HG03442 (cell line): ENCODE measurements at regions not wholly inside any gene's neighbourhood (a gene's known extent, or its start where the extent isn't known, plus 50 kb on each side); places are given as distances from the start of the nearest gene placed in this dataset.

Source experiments
- ATAC-seq: cut with Tn5 transposase; IDR thresholded peaks from one replicate; pipeline ENCODE4 v1.9.1; 2021; ENCODE audit warnings: mild to moderate bottlenecking, moderate library complexity; ENCODE audit not compliant: unreplicated experiment

- no peak for ATAC-seq
Observed at GRCh38 chr18:38886861-38887670, 1321.5 kb upstream of the CELF4 start.

- no peak for ATAC-seq
Observed at GRCh38 chr18:38886235-38886634, 1320.6 kb upstream of the CELF4 start.

GRCh38 chr18:38884050-38884449 is 1318.5 kb upstream of the CELF4 start:
- no peak for ATAC-seq

- no peak for ATAC-seq
Observed at GRCh38 chr18:38883111-38883510, 1317.5 kb upstream of the CELF4 start.

GRCh38 chr18:38879871-38880270 is 1314.3 kb upstream of the CELF4 start:
- no peak for ATAC-seq

- ATAC-seq = no peak
Observed at GRCh38 chr18:38872342-38872741, 1306.7 kb upstream of the CELF4 start.

GRCh38 chr18:38868757-38869156 is 1303.2 kb upstream of the CELF4 start:
- no peak for ATAC-seq

- no peak for ATAC-seq
Observed at GRCh38 chr18:38867680-38868079, 1302.1 kb upstream of the CELF4 start.

GRCh38 chr18:38851526-38851925 is 1285.9 kb upstream of the CELF4 start:
- no peak for ATAC-seq

- no peak for ATAC-seq
Observed at GRCh38 chr18:38847326-38847725, 1281.7 kb upstream of the CELF4 start.

GRCh38 chr18:38843291-38843690 is 1277.7 kb upstream of the CELF4 start:
- ATAC-seq = no peak

GRCh38 chr18:38826247-38826646 is 1260.6 kb upstream of the CELF4 start:
- ATAC-seq = no peak

GRCh38 chr18:38811209-38811608 is 1245.6 kb upstream of the CELF4 start:
- no peak for ATAC-seq

GRCh38 chr18:38810789-38811188 is 1245.2 kb upstream of the CELF4 start:
- no peak for ATAC-seq

GRCh38 chr18:38807915-38808314 is 1242.3 kb upstream of the CELF4 start:
- ATAC-seq = no peak

- ATAC-seq = no peak
Observed at GRCh38 chr18:38805256-38805655, 1239.7 kb upstream of the CELF4 start.

GRCh38 chr18:38801640-38802039 is 1236.0 kb upstream of the CELF4 start:
- no peak for ATAC-seq

- no peak for ATAC-seq
Observed at GRCh38 chr18:38796762-38797161, 1231.2 kb upstream of the CELF4 start.

GRCh38 chr18:38792731-38793130 is 1227.1 kb upstream of the CELF4 start:
- ATAC-seq = no peak

- no peak for ATAC-seq
Observed at GRCh38 chr18:38790786-38791185, 1225.2 kb upstream of the CELF4 start.

- ATAC-seq = no peak
Observed at GRCh38 chr18:38790303-38790702, 1224.7 kb upstream of the CELF4 start.

- ATAC-seq = no peak
Observed at GRCh38 chr18:38789141-38789540, 1223.5 kb upstream of the CELF4 start.

- ATAC-seq = no peak
Observed at GRCh38 chr18:38786906-38787305, 1221.3 kb upstream of the CELF4 start.
